ENCODE measurements at regions not wholly inside any gene's neighbourhood (a gene's known extent, or its start where the extent isn't known, plus 50 kb on each side); places are given as distances from the start of the nearest gene placed in this dataset.

DNA sequence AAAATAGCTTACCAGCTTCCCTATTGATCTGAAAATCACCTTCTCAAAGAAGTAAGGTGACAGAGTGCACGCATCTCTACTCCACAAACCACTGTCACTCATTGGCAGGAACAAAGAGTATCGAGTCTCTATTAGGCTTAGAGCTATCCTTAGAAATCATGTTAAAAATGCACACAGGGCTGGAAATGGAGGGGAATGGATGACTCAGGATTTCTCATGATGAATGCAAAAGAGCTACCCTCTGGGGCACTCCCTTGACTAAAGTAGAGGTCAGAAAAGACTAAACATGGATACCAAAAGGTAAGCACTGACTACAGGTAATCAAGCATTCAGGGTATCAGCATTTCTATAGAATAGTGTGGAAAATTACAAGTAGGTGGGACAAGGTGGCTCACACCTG, 96.1 kb upstream of the ANO4 start:
- no peak for TF ChIP-seq POLR2AphosphoS5 (IDR thresholded peaks at IDR 0.05; ENCODE audit: borderline replicate concordance, low read depth, low read length)
- no peak for TF ChIP-seq EZH2 (IDR thresholded peaks at IDR 0.05)
- TF ChIP-seq FOXP2 (optimal IDR thresholded peaks at IDR 0.05; ENCODE audit: control extremely low read depth, extremely low read length, insufficient read depth), result no peak

All from SK-N-MC (cell line).